HL-60 (cell line): ENCODE measurements at regions not wholly inside any gene's neighbourhood (a gene's known extent, or its start where the extent isn't known, plus 50 kb on each side); places are given as distances from the start of the nearest gene placed in this dataset.
"Not testable (repeated sequence)": the region's sequence is repeated elsewhere in the genome, so short reads cannot be mapped to it uniquely, and the experiment has no call there.

Source experiments
- DNase-seq, 2 experiments: peaks; one replicate each; pipeline ENCODE4 v3.0.0-alpha.2; 2010 to 2020; ENCODE audit warnings: low read depth in 1 of 2, low spot score in 1 of 2
- H3K27ac ChIP-seq: fragments of 250-450 bp; sonication (Bioruptor Pico); replicated peaks from 2 replicates; pipeline ENCODE4 v1.5.1; 2020; ENCODE audit warnings: mild to moderate bottlenecking, moderate library complexity
- H3K27me3 ChIP-seq: fragments of 250-450 bp; sonication (Bioruptor Pico); 2 replicates; pipeline ENCODE4 v1.5.1; 2021; ENCODE audit warnings: mild to moderate bottlenecking, moderate library complexity; ENCODE audit not compliant: insufficient read depth, poor library complexity, severe bottlenecking
- H3K4me3 ChIP-seq: replicated peaks from 2 replicates; pipeline ENCODE4 v1.5.1; 2011; ENCODE audit warnings: mild to moderate bottlenecking, control low read depth, low read length; ENCODE audit not compliant: insufficient read depth
- CTCF ChIP-seq: IDR thresholded peaks from one replicate; pipeline ENCODE4 v1.5.1; 2011; ENCODE audit warnings: low read length, control low read depth, inconsistent platforms; ENCODE audit not compliant: insufficient read depth
- GABPA ChIP-seq: IDR thresholded peaks from 2 replicates; pipeline ENCODE4 v1.6.1; 2012; ENCODE audit warnings: low read depth
- POLR2AphosphoS5 ChIP-seq: IDR thresholded peaks from 2 replicates; pipeline ENCODE4 v1.6.1; 2012; ENCODE audit warnings: low read depth
- SPI1 ChIP-seq: IDR thresholded peaks from 2 replicates; pipeline ENCODE4 v1.6.1; 2012; ENCODE audit warnings: low read depth, mild to moderate bottlenecking, borderline replicate concordance
- TF ChIP-seq, protein P1 (sequence below): IDR thresholded peaks from 2 replicates; pipeline ENCODE4 v1.6.1; 2012; ENCODE audit warnings: low read depth; ENCODE audit not compliant: insufficient replicate concordance

DNA sequence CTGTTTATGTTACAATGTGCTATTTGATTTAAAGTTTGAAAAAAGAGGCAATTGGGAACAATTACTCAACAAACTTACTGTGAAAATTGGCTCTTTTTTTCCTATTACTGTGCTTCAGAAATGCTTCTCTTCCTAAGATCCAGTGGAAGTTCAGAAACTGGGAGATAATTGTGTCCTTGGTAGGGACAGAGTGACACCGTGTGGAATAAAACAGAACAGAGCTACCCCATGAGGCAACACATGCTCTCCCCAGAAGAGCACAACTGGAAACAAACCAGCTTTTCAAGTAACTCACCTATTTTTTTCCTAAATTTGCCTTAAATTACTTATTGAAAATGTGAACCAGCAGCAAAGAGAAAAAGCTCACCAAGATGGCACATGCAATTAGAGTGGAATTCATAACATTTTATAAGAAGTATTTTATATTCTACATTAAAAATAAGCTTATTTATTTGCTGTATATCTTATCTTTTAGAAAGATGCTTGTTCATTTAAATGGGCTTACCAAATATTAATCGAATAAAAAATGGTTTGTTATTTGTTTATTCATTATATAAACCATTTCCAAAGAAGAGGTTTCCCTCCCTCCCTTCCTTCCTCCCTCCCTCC lies 346.1 kb upstream of the ANKRD30A start:
- no peaks in the 10 kb centered on the region for H3K27me3 ChIP-seq
- no peak overlapping the region for H3K27ac ChIP-seq
- TF ChIP-seq CTCF (no peak), GABPA (no peak), SPI1 (no peak), POLR2AphosphoS5 (no peak)
- H3K4me3 ChIP-seq = no peak overlapping the region
- peak in 1 of 2 experiments; percentile 2 for DNase-seq

GRCh38 chr10:36778651-36779050 lies 346.7 kb upstream of the ANKRD30A start:
- no peaks in the 10 kb centered on the region for H3K27me3 ChIP-seq
- no peak for TF ChIP-seq SPI1
- TF ChIP-seq CTCF = no peak
- TF ChIP-seq, protein P1, sequence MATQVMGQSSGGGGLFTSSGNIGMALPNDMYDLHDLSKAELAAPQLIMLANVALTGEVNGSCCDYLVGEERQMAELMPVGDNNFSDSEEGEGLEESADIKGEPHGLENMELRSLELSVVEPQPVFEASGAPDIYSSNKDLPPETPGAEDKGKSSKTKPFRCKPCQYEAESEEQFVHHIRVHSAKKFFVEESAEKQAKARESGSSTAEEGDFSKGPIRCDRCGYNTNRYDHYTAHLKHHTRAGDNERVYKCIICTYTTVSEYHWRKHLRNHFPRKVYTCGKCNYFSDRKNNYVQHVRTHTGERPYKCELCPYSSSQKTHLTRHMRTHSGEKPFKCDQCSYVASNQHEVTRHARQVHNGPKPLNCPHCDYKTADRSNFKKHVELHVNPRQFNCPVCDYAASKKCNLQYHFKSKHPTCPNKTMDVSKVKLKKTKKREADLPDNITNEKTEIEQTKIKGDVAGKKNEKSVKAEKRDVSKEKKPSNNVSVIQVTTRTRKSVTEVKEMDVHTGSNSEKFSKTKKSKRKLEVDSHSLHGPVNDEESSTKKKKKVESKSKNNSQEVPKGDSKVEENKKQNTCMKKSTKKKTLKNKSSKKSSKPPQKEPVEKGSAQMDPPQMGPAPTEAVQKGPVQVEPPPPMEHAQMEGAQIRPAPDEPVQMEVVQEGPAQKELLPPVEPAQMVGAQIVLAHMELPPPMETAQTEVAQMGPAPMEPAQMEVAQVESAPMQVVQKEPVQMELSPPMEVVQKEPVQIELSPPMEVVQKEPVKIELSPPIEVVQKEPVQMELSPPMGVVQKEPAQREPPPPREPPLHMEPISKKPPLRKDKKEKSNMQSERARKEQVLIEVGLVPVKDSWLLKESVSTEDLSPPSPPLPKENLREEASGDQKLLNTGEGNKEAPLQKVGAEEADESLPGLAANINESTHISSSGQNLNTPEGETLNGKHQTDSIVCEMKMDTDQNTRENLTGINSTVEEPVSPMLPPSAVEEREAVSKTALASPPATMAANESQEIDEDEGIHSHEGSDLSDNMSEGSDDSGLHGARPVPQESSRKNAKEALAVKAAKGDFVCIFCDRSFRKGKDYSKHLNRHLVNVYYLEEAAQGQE = no peak
- TF ChIP-seq GABPA = no peak
- TF ChIP-seq POLR2AphosphoS5 = no peak
- no peak overlapping the region for H3K4me3 ChIP-seq
- no peak for DNase-seq
- no peak overlapping the region for H3K27ac ChIP-seq

DNA sequence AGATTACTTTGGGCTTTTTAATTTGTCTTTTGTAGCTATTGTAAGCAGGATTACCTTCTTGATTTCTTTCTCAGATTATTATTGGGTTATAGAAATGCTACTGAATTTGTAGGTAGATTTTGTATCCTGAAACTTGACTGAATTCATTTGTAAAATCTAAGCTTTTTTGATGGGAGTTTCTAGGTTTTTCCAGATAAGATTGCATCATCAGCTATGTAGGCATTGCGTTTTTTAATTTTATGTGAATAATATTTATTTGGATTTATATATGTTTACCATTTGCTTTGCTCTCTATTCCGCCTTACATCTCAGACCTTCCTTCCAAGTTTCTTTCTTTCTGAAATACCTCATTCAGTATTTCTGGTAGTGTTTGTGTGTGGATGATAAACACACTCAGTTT lies 351.7 kb upstream of the ANKRD30A start:
- TF ChIP-seq GABPA (no peak), SPI1 (no peak), CTCF (no peak), POLR2AphosphoS5 (no peak)
- TF ChIP-seq, protein P1 = no peak
- DNase-seq = no peak

DNA sequence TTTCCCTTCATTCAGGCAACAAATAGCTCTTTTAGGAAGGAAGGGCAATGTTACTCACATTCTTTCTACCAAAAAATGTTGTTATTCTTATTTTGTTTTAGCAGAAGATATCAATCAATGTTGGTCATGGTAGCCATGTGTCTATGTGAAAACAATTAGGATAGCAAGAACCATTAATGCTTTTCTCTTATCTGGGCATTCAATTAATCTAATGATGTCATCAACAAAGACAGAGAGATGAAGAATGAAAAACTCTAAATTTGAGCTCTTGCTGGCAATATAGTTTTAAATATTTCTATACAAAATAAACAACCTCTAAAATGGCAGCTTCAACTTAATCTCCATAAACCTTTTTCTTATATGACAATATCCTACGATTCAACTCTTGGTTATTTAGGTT lies 353.7 kb upstream of the ANKRD30A start:
- Histone ChIP-seq H3K4me3 (no peak overlapping the region), H3K27me3 (no peaks in the 10 kb centered on the region), H3K27ac (no peak overlapping the region)
- TF ChIP-seq SPI1 (no peak), GABPA (no peak), POLR2AphosphoS5 (no peak), CTCF (no peak)
- TF ChIP-seq, protein P1 = no peak
- no peak for DNase-seq

More for the DNA sequence above, 351.7 kb upstream of the ANKRD30A start:
- H3K4me3 ChIP-seq = no peak overlapping the region
- H3K27me3 ChIP-seq = no peaks in the 10 kb centered on the region
- no peak overlapping the region for H3K27ac ChIP-seq

- H3K4me3 ChIP-seq, DNase-seq, H3K27me3 ChIP-seq, H3K27ac ChIP-seq: not testable (repeated sequence)
Observed at GRCh38 chr10:36769741-36770140, 355.7 kb upstream of the ANKRD30A start.
